ENCODE measurements at regions not wholly inside any gene's neighbourhood (a gene's known extent, or its start where the extent isn't known, plus 50 kb on each side); places are given as distances from the start of the nearest gene placed in this dataset.

DNA sequence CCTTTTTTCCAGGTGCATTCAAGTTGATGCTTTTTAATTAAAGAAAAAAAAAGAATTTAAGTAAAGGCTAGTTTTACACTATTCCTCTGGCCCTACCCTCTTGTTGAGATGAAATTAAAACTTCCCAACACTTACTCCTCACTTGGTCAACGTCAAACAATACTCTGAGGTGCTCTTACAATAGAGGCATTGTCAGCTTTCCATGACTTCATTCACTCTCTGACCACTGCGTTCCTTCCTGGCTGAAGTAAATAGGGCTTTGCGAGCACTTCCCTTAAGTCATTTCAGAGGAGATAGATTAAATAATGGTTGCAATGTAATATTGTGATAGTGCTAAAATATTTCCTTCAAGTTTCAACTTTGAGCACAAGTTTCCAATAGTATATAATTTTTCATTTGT, 229.8 kb upstream of the CEP162 start:
- dilution Hi-C loops (cut with MboI; ENCODE audit: extremely low pct_ligation_motif_present, low sequenced_read_pairs) = no loop called here
- H3K27me3 ChIP-seq (ENCODE audit: control insufficient read depth in 2 of 2, insufficient read depth in 2 of 2, low read length in 2 of 2) = no peaks in the 10 kb centered on the region
- H3K27ac ChIP-seq (ENCODE audit: insufficient read depth, low read depth, low read length) = no peak overlapping the region
- H3K36me3 ChIP-seq (ENCODE audit: control insufficient read depth in 2 of 2, extremely low read depth in 1 of 2, insufficient read depth in 2 of 2, low read length in 2 of 2) = no peaks in the 10 kb centered on the region
- H3K9ac ChIP-seq (replicated peaks; ENCODE audit: extremely low read depth, insufficient read depth, low read length) = no peak overlapping the region
- intact Hi-C loops (cut with micrococcal nuclease) = no loop called here
- POLR2A ChIA-PET = no interaction called here
- peaks cover 5% of the 10 kb centered on the region for H3K4me1 ChIP-seq (ENCODE audit: control insufficient read depth, extremely low read depth, insufficient read depth, low read length)
- no peaks in the 10 kb centered on the region for H4K20me1 ChIP-seq (replicated peaks; ENCODE audit: control insufficient read depth, extremely low read depth, insufficient read depth, low read length)
- BruUV-seq (replicated peaks) = no TSS peak
- DNase-seq (ENCODE audit: low read depth, low spot score) = peak; percentile 89
- H2AFZ ChIP-seq (ENCODE audit: low read depth, low read length) = no peak overlapping the region
- no peaks in the 10 kb centered on the region for H3K9me3 ChIP-seq (replicated peaks; ENCODE audit: control insufficient read depth, insufficient read depth, low read length)
- H3K9me1 ChIP-seq (replicated peaks; ENCODE audit: control insufficient read depth, extremely low read depth, insufficient read depth, low read length) = no peaks in the 10 kb centered on the region
- H3K4me3 ChIP-seq (replicated peaks in 1 of 3; ENCODE audit: insufficient read depth in 1 of 3, low read depth in 1 of 3, low read length in 3 of 3) = no peak overlapping the region
- peak; percentile 69 for TF ChIP-seq JUN (IDR thresholded peaks at IDR 0.05; ENCODE audit: borderline replicate concordance, insufficient read depth, insufficient read length, low read depth)
- TF ChIP-seq, protein P1, sequence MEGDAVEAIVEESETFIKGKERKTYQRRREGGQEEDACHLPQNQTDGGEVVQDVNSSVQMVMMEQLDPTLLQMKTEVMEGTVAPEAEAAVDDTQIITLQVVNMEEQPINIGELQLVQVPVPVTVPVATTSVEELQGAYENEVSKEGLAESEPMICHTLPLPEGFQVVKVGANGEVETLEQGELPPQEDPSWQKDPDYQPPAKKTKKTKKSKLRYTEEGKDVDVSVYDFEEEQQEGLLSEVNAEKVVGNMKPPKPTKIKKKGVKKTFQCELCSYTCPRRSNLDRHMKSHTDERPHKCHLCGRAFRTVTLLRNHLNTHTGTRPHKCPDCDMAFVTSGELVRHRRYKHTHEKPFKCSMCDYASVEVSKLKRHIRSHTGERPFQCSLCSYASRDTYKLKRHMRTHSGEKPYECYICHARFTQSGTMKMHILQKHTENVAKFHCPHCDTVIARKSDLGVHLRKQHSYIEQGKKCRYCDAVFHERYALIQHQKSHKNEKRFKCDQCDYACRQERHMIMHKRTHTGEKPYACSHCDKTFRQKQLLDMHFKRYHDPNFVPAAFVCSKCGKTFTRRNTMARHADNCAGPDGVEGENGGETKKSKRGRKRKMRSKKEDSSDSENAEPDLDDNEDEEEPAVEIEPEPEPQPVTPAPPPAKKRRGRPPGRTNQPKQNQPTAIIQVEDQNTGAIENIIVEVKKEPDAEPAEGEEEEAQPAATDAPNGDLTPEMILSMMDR (IDR thresholded peaks at IDR 0.05; ENCODE audit: extremely low read depth in 1 of 2, insufficient read depth in 1 of 2, low read depth in 1 of 2, low read length in 2 of 2) = no peak
- CTCF ChIA-PET = interaction anchor here (0.9 to 1.4 kb wide), 6 partner anchors 8 to 35 kb away, joined by 3 to 5 read pairs (median 4); no protein-coding TSS in a partner anchor
- FAIRE-seq = no peak
- H3K79me2 ChIP-seq (ENCODE audit: control insufficient read depth, insufficient read depth, low read length) = no peaks in the 10 kb centered on the region
- H3K4me2 ChIP-seq (ENCODE audit: insufficient read depth, low read length) = no peak overlapping the region

DNA sequence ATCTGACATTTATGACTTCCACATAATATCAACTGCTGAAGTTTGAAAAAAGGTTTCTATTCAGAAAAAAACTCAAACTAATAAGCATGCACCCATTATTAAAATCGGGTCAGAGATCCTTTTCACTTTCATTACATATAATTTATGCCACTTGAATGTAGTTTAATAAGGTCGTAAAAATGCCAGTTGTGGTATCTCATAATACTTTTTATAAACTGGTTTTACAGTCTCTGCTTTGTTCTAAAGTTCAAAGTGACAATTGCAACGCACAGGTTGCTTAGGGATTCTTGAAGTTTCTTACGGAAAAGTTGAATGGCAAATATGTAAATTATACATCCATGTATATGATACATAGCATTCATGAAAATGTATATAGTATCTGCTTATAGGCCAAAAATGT, 229.4 kb upstream of the CEP162 start:
- Histone ChIP-seq H3K9me1 (replicated peaks; ENCODE audit: control insufficient read depth, extremely low read depth, insufficient read depth, low read length) (no peaks in the 10 kb centered on the region), H3K27me3 (ENCODE audit: control insufficient read depth in 2 of 2, insufficient read depth in 2 of 2, low read length in 2 of 2) (no peaks in the 10 kb centered on the region), H3K79me2 (ENCODE audit: control insufficient read depth, insufficient read depth, low read length) (no peaks in the 10 kb centered on the region), H3K4me2 (ENCODE audit: insufficient read depth, low read length) (no peak overlapping the region), H3K4me1 (ENCODE audit: control insufficient read depth, extremely low read depth, insufficient read depth, low read length) (peaks cover 5% of the 10 kb centered on the region), H3K9me3 (replicated peaks; ENCODE audit: control insufficient read depth, insufficient read depth, low read length) (no peaks in the 10 kb centered on the region), H3K4me3 (replicated peaks in 1 of 3; ENCODE audit: insufficient read depth in 1 of 3, low read depth in 1 of 3, low read length in 3 of 3) (no peak overlapping the region), H3K27ac (ENCODE audit: insufficient read depth, low read depth, low read length) (no peak overlapping the region), H4K20me1 (replicated peaks; ENCODE audit: control insufficient read depth, extremely low read depth, insufficient read depth, low read length) (no peaks in the 10 kb centered on the region), H3K36me3 (ENCODE audit: control insufficient read depth in 2 of 2, extremely low read depth in 1 of 2, insufficient read depth in 2 of 2, low read length in 2 of 2) (no peaks in the 10 kb centered on the region), H2AFZ (ENCODE audit: low read depth, low read length) (no peak overlapping the region), H3K9ac (replicated peaks; ENCODE audit: extremely low read depth, insufficient read depth, low read length) (no peak overlapping the region)
- FAIRE-seq (no peak), DNase-seq (ENCODE audit: low read depth, low spot score) (no peak)
- ChIA-PET CTCF (interaction anchor here (1.0 to 1.2 kb wide), 2 partner anchors 11 to 36 kb away, joined by 5 read pairs; no protein-coding TSS in a partner anchor), POLR2A (no interaction called here)
- intact Hi-C loops (cut with micrococcal nuclease) = no loop called here
- no peak for TF ChIP-seq POLR2A (IDR thresholded peaks at IDR 0.05; ENCODE audit: low read depth, low read length)
- TF ChIP-seq, protein P2, sequence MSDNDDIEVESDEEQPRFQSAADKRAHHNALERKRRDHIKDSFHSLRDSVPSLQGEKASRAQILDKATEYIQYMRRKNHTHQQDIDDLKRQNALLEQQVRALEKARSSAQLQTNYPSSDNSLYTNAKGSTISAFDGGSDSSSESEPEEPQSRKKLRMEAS (IDR thresholded peaks at IDR 0.05; ENCODE audit: insufficient read depth, insufficient read length) = no peak
- no peak for TF ChIP-seq GATA2 (IDR thresholded peaks at IDR 0.05; ENCODE audit: insufficient read depth, insufficient read length, low read depth, low read length)
- no peak for TF ChIP-seq POLR2AphosphoS5 (IDR thresholded peaks at IDR 0.05; ENCODE audit: insufficient read depth, low read depth, low read length)
- TF ChIP-seq MYC (IDR thresholded peaks at IDR 0.05; ENCODE audit: low read depth, low read length) = no peak
- no peak for TF ChIP-seq FOS (IDR thresholded peaks at IDR 0.05; ENCODE audit: borderline replicate concordance, insufficient read depth, low read length)
- TF ChIP-seq EZH2 (IDR thresholded peaks at IDR 0.05; ENCODE audit: borderline replicate concordance, low read depth, low read length, severe bottlenecking) = no peak
- TF ChIP-seq, protein P1 (IDR thresholded peaks at IDR 0.05; ENCODE audit: extremely low read depth in 1 of 2, insufficient read depth in 1 of 2, low read depth in 1 of 2, low read length in 2 of 2) = no peak
- no peak for TF ChIP-seq JUN (IDR thresholded peaks at IDR 0.05; ENCODE audit: borderline replicate concordance, insufficient read depth, insufficient read length, low read depth)
- no TSS peak for BruUV-seq (replicated peaks)
- dilution Hi-C loops (cut with MboI; ENCODE audit: extremely low pct_ligation_motif_present, low sequenced_read_pairs) = no loop called here
